ENCODE measurements at regions not wholly inside any gene's neighbourhood (a gene's known extent, or its start where the extent isn't known, plus 50 kb on each side); places are given as distances from the start of the nearest gene placed in this dataset.

GRCh38 chr1:10924030-10924429 lies 88.4 kb upstream of the TARDBP start:
- peaks cover 1% of the 10 kb centered on the region for H3K4me1 Mint-ChIP-seq (ENCODE audit: low read depth)
- no peaks in the 10 kb centered on the region for H3K36me3 Mint-ChIP-seq (ENCODE audit: low read depth)
- ATAC-seq, result no peak
- peaks cover 2% of the 10 kb centered on the region for H3K9me3 Mint-ChIP-seq (ENCODE audit: insufficient read depth)
- CTCF ChIA-PET, result no interaction called here
- H3K27me3 Mint-ChIP-seq (ENCODE audit: low read depth), result peaks cover 32% of the 10 kb centered on the region
- no peak for DNase-seq
- no peak overlapping the region for H3K4me3 Mint-ChIP-seq
- POLR2A ChIA-PET, result no interaction called here
- no peak overlapping the region for H3K27ac Mint-ChIP-seq

DNA sequence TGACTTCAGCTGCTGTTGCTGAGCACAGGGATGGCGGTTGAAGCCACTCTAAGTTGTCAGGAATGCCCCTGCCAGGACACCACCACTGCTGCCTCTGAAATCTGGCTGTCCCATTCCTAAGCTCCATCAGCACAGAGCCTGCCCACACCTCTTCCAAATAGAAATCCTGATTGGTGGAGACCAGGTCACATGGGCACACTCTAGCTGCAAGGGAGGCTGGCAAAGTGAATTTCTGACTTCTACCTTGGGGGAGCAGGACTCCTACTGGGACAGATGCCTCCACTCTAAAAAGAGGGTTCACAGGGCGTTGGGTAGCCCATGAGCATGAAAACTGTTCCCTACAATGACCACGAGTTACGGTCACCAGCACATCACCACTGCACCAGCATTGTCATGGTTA lies 83.8 kb upstream of the TARDBP start:
- CTCF ChIA-PET, result interaction anchor here (1.0 kb wide), 1 partner anchor 14 kb away, joined by 3 read pairs; no protein-coding TSS in a partner anchor
- POLR2A ChIA-PET, result no interaction called here
- peaks cover 27% of the 10 kb centered on the region for H3K27me3 Mint-ChIP-seq (ENCODE audit: low read depth)
- peaks cover 10% of the 10 kb centered on the region for H3K9me3 Mint-ChIP-seq (ENCODE audit: insufficient read depth)
- peaks cover 2% of the 10 kb centered on the region for H3K36me3 Mint-ChIP-seq (ENCODE audit: low read depth)
- ATAC-seq (no peak), DNase-seq (no peak)
- no peak overlapping the region for H3K4me3 Mint-ChIP-seq
- peaks cover 13% of the 10 kb centered on the region for H3K4me1 Mint-ChIP-seq (ENCODE audit: low read depth)
- H3K27ac Mint-ChIP-seq, result no peak overlapping the region

- Mint-ChIP-seq H3K4me3 (no peak overlapping the region), H3K27me3 (ENCODE audit: low read depth) (peaks cover 20% of the 10 kb centered on the region), H3K36me3 (ENCODE audit: low read depth) (peaks cover 2% of the 10 kb centered on the region), H3K9me3 (ENCODE audit: insufficient read depth) (peaks cover 10% of the 10 kb centered on the region), H3K27ac (peak overlapping the region; percentile 59), H3K4me1 (ENCODE audit: low read depth) (peaks cover 14% of the 10 kb centered on the region)
- DNase-seq (peak; percentile 75), ATAC-seq (peak; percentile 82)
- CTCF ChIA-PET, result no interaction called here
- POLR2A ChIA-PET, result interaction anchor here (1.0 kb wide), 1 partner anchor 12 kb away, joined by 3 read pairs; no protein-coding TSS in a partner anchor
Observed at GRCh38 chr1:10932088-10932487, 80.4 kb upstream of the TARDBP start.

DNA sequence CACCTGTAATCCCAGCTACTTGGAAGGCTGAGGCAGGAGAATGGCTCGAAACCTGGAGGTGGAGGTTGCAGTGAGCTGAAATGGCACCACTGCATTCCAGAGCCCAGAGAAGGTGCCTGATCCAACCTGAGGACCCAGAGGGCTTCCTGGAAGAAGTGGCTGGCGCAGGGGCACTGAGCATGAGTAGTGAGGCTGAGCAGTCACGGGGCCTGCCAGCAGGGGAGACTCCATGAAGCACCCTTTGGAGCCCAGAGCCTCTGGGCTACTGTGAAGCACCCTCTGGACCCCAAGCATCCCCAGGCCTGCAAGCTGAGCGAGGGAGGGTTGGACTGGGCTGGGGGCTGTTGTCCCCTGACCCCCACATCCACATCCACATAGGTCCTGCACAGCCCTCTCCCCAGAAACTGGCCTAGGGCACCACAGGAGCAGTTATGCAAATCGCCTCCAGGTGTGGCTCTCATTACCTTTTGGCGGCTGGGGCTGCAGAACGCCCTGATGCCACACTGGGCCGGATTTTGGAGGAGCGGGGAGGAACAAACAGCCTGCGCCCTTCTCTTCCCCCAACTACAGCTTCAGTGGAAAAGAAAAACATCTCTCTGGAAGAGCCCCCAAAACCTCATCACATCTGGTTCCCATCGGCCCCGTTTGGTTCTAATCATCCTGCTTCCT lies 78.2 kb upstream of the TARDBP start:
- no peak for DNase-seq
- Mint-ChIP-seq H3K27ac (no peak overlapping the region), H3K4me3 (no peak overlapping the region), H3K36me3 (ENCODE audit: low read depth) (peaks cover 2% of the 10 kb centered on the region), H3K4me1 (ENCODE audit: low read depth) (peaks cover 24% of the 10 kb centered on the region), H3K27me3 (ENCODE audit: low read depth) (peaks cover 30% of the 10 kb centered on the region), H3K9me3 (ENCODE audit: insufficient read depth) (peaks cover 5% of the 10 kb centered on the region)
- ChIA-PET POLR2A (no interaction called here), CTCF (no interaction called here)
- ATAC-seq, result no peak

- peaks cover 5% of the 10 kb centered on the region for H3K9me3 Mint-ChIP-seq (ENCODE audit: insufficient read depth)
- no peak for DNase-seq
- no peak overlapping the region for H3K4me3 Mint-ChIP-seq
- H3K27ac Mint-ChIP-seq, result no peak overlapping the region
- H3K4me1 Mint-ChIP-seq (ENCODE audit: low read depth), result peaks cover 34% of the 10 kb centered on the region
- H3K27me3 Mint-ChIP-seq (ENCODE audit: low read depth), result peaks cover 33% of the 10 kb centered on the region
- H3K36me3 Mint-ChIP-seq (ENCODE audit: low read depth), result peaks cover 2% of the 10 kb centered on the region
- CTCF ChIA-PET, result no interaction called here
- POLR2A ChIA-PET, result no interaction called here
- ATAC-seq, result no peak
Observed at GRCh38 chr1:10935246-10935645, 77.2 kb upstream of the TARDBP start.

DNA sequence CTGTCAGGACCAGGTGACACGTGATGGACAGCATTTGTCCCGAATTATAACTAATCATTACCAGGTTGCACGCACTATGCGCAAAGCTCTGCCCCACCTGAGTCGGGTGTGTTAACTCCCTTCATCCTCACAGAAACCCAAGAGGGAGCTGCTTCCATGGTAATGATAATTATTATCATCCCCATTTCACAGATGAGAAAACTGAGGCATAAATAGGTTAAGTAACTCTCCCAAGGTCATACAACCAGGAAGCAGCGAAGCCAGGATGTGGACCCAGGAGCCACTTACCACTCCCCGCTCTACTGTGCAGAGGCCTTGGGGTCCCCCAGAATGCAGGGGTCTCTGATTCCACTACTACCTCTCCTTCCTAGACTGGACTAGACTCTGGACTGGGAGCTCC lies 76.7 kb upstream of the TARDBP start:
- Mint-ChIP-seq H3K27ac (no peak overlapping the region), H3K36me3 (ENCODE audit: low read depth) (peaks cover 2% of the 10 kb centered on the region), H3K27me3 (ENCODE audit: low read depth) (peaks cover 33% of the 10 kb centered on the region), H3K4me1 (ENCODE audit: low read depth) (peaks cover 39% of the 10 kb centered on the region), H3K4me3 (no peak overlapping the region), H3K9me3 (ENCODE audit: insufficient read depth) (peaks cover 5% of the 10 kb centered on the region)
- DNase-seq (no peak), ATAC-seq (no peak)
- CTCF ChIA-PET, result no interaction called here
- POLR2A ChIA-PET, result no interaction called here

DNA sequence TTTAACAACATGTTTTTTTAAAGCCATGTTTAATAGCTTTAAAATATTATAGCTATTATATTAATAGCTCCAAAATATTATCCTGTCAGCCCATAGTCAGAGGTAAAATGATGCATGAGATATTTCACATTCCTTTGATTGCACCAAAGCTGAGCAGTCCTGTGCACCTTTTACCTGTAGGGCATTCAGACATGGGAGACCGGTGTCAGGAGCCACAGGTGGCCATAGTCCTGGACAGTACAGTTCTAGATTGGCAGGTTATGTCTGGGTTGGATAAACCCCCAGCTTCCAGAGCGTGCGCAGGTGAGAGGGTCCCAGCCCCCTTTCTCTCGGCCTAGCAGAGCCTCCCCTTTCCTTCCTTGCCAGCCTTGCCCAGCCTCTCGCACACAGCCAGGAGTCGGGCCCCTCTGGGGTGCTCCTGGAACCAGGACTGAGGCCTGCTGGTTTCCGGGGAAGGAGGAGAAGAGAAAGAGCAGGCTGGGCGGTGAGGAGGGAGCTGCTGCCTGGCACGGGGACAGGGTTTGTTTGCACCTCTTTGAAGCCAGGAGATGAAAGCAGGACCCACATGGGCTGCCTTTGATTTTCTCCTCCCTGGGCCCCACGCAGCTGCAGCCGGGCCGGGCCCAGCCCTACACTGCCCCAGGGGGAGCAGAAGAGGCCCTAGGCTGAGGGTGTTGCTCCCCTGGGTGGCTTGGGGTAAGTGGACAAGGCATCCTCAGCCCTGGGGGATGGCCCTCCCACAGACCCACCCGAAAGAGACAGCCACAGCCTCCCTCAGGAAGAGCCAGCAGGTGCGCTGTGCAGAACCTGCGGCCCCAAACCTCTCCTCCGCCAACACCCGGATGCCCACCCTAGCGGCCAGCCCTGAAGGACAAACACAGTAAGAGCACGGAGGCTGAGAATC lies 75.2 kb upstream of the TARDBP start:
- ChIA-PET POLR2A (interaction anchor here (0.9 kb wide), 1 partner anchor 75 kb away, joined by 3 read pairs; no protein-coding TSS in a partner anchor), CTCF (interaction anchor here (1.5 kb wide), 1 partner anchor 442 kb away, joined by 5 read pairs; no protein-coding TSS in a partner anchor)
- peaks cover 39% of the 10 kb centered on the region for H3K4me1 Mint-ChIP-seq (ENCODE audit: low read depth)
- DNase-seq (no peak), ATAC-seq (no peak)
- H3K9me3 Mint-ChIP-seq (ENCODE audit: insufficient read depth), result peaks cover under 1% of the 10 kb centered on the region
- H3K27me3 Mint-ChIP-seq (ENCODE audit: low read depth), result peaks cover 36% of the 10 kb centered on the region
- no peak overlapping the region for H3K4me3 Mint-ChIP-seq
- no peaks in the 10 kb centered on the region for H3K36me3 Mint-ChIP-seq (ENCODE audit: low read depth)
- no peak overlapping the region for H3K27ac Mint-ChIP-seq

GRCh38 chr1:10938741-10939417 lies 73.6 kb upstream of the TARDBP start:
- Mint-ChIP-seq H3K4me3 (no peak overlapping the region), H3K27ac (no peak overlapping the region), H3K36me3 (ENCODE audit: low read depth) (no peaks in the 10 kb centered on the region), H3K27me3 (ENCODE audit: low read depth) (peaks cover 49% of the 10 kb centered on the region), H3K9me3 (ENCODE audit: insufficient read depth) (no peaks in the 10 kb centered on the region), H3K4me1 (ENCODE audit: low read depth) (peaks cover 38% of the 10 kb centered on the region)
- CTCF ChIA-PET, result no interaction called here
- no peak for DNase-seq
- POLR2A ChIA-PET, result no interaction called here
- no peak for ATAC-seq

DNA sequence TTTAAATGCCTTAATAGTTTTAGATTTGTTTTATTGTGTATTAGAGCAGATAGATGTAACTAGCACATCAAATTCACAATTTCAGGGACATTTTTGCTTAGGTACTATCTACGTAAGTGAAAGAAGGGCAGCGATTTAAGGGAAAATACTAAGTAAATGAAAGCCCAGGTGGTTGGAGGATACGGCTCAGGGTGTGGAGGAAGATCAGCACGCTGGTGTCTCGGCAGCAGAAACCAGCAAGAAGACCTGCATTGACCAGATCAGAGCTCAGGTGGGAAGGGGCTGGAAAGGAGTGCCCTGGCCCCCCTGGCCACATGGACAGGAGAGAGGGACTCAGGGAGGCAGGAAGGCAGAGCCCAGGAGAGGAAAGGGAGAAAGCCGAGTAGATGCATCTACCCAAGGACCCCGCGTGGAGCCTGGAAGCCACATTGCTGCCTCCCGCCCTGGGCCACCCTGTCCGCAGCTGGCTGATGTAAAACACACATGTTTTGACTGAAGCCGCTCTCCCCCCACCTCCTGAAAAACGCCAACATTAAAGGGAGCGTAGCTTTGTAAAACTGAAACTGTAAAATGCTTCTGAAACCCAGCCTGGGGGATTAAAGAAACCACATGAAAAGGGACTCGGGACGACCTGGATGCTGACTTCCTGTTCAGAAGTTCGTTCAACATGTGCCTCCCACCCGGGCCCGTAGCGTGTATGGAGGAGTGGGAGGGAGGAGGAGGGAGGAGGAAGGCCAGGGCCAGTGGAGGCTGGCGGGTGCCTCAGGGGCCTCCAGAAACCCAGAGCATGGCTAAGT lies 72.6 kb upstream of the TARDBP start:
- H3K4me1 Mint-ChIP-seq (ENCODE audit: low read depth), result peaks cover 43% of the 10 kb centered on the region
- POLR2A ChIA-PET, result no interaction called here

DNA sequence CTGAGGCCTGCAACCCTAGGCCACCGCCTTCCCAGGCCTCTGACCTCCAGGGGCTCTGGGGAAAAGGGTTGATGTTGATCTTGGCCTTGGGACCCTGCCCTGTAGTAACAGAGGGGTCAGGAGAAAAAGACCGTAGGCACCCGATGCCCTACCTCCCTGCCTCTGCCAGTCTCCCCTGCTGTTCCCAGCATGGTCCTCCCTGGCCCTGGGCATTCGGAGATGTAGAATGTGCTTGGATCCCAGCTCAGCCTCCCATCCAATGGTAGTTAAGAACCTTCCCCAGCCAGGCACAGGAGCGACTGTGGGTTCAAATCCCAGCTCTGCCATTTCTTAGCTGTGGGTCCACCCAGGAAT lies 72.0 kb upstream of the TARDBP start:
- Mint-ChIP-seq H3K9me3 (ENCODE audit: insufficient read depth) (no peaks in the 10 kb centered on the region), H3K36me3 (ENCODE audit: low read depth) (no peaks in the 10 kb centered on the region), H3K4me3 (peak overlapping the region; percentile 61), H3K27ac (peak overlapping the region; percentile 71), H3K27me3 (ENCODE audit: low read depth) (peaks cover 59% of the 10 kb centered on the region), H3K4me1 (ENCODE audit: low read depth) (peaks cover 43% of the 10 kb centered on the region)
- DNase-seq (no peak), ATAC-seq (no peak)
- ChIA-PET POLR2A (no interaction called here), CTCF (interaction anchor here (1.0 to 1.5 kb wide), 3 partner anchors 427 to 446 kb away, joined by 3 to 4 read pairs (median 3); no protein-coding TSS in a partner anchor)

More for the DNA sequence above, 72.6 kb upstream of the TARDBP start:
- H3K9me3 Mint-ChIP-seq (ENCODE audit: insufficient read depth), result no peaks in the 10 kb centered on the region
- H3K36me3 Mint-ChIP-seq (ENCODE audit: low read depth), result no peaks in the 10 kb centered on the region
- peak; percentile 66 for DNase-seq
- peaks cover 55% of the 10 kb centered on the region for H3K27me3 Mint-ChIP-seq (ENCODE audit: low read depth)
- H3K27ac Mint-ChIP-seq, result peak overlapping the region; percentile 71
- CTCF ChIA-PET, result interaction anchor here (0.7 to 1.5 kb wide), 6 partner anchors 99 to 446 kb away, joined by 3 to 4 read pairs (median 3); no protein-coding TSS in a partner anchor
- peak; percentile 80 for ATAC-seq
- peak overlapping the region; percentile 61 for H3K4me3 Mint-ChIP-seq

- ATAC-seq (peak; percentile 2), DNase-seq (no peak)
- Mint-ChIP-seq H3K27me3 (ENCODE audit: low read depth) (peaks cover 63% of the 10 kb centered on the region), H3K9me3 (ENCODE audit: insufficient read depth) (no peaks in the 10 kb centered on the region), H3K4me3 (no peak overlapping the region), H3K27ac (no peak overlapping the region), H3K36me3 (ENCODE audit: low read depth) (no peaks in the 10 kb centered on the region), H3K4me1 (ENCODE audit: low read depth) (peaks cover 43% of the 10 kb centered on the region)
- CTCF ChIA-PET, result interaction anchor here (1.2 to 1.5 kb wide), 2 partner anchors 427 to 447 kb away, joined by 3 to 4 read pairs; no protein-coding TSS in a partner anchor
- POLR2A ChIA-PET, result no interaction called here
Observed at GRCh38 chr1:10940838-10941237, 71.6 kb upstream of the TARDBP start.

Data from activated CD8-positive, alpha-beta T cell treated with anti-CD3 and anti-CD28 coated beads, Interleukin-2, amount 10 ng/mL, durations not matched to agents 7 days and 5 days (primary cell).